GM18505 (cell line): ENCODE measurements at regions not wholly inside any gene's neighbourhood (a gene's known extent, or its start where the extent isn't known, plus 50 kb on each side); places are given as distances from the start of the nearest gene placed in this dataset.
"Not testable (repeated sequence)": the region's sequence is repeated elsewhere in the genome, so short reads cannot be mapped to it uniquely, and the experiment has no call there.

Experiments
- ATAC-seq: cut with Tn5 transposase; IDR thresholded peaks from one replicate; pipeline ENCODE4 v1.9.1; 2021; ENCODE audit not compliant: unreplicated experiment
- POLR2A ChIP-seq: IDR thresholded peaks from 4 replicates; pipeline ENCODE4 v1.6.1; 2011; ENCODE audit warnings: borderline replicate concordance; ENCODE audit not compliant: insufficient read depth, insufficient read length; ENCODE audit errors: extremely low read depth

DNA sequence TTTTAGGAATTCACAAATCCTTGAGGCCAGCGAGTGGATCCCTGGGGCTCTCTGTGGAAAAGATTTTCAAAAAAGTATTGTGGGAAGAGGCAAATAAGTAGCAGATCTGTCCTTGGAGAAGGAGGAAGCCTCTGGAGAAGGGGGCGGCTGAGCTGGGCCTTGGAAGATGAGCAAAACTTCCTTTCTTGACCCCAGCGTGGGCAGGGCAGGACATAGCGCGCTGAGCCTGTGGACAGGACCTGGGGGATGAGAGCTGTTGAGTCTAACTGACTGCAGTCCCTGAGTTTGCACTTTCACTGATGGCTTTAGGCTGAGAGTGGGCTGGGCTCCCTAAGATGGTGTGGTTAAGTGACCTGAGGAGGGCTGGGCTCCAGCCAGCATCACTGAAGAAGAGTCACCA is 170.2 kb upstream of the GALNT2 start:
- ATAC-seq, result no peak
- no peak for TF ChIP-seq POLR2A

DNA sequence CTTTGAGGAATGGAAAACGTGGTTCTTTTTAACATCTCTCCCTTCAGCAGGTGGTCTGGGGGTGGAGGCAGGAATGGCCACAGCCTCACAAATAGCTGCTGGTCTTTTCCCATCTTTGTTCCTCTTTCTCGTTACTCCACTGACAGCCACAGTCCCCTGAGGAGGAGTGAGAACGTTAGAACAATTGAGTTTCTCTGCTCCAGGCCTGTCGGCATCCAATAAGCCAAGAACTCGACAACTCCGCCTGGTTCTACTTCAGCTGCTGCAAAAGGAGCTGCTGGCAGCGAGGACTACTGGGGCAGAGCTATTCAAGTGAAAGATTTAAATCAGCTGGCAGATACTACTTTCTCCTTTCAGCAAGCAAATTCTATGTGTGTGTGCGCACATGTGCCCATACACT is 169.5 kb upstream of the GALNT2 start:
- TF ChIP-seq POLR2A, result no peak
- no peak for ATAC-seq

DNA sequence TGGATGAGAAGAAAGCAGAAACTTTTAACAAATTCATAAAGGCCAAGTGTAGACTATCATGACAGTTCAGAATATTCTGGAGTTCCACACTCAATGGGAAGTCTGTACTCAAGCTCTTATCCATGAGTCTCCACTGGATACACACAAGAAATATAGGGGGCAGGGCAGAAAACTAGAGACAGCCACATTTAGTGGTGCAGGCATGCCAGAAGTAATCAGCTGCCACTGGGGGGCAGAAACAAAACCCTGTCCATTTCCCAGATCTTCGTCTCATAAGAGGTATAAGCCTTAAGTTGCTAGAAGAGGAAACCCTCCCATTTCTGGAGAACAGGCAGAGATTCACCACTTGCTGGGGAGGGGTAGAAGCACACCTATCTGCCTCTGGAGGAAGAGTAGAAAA is 166.8 kb upstream of the GALNT2 start:
- no peak for TF ChIP-seq POLR2A
- ATAC-seq, result no peak

DNA sequence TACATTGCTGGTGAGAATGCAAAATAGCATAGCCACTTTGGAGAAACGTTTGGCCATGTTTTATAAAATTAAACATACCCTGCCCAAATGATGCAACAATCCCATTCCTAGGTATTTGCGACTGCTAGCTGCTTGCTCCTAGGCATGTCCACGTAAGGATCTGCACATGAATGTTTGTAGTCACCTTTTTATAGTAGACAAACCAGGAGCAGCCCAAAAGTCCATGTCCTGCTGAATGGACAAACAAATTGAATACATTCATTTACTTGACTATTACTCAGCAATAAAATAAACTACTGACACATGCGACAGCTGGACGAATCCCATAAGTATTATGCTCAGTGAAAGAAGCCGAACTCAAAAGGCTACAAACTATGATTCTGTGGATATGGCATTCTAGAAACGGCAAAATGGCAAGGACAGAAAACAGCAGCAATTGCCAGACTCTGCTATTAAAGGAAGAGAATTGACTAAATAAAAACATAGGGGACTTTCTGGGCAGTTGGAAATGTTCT is 161.9 kb upstream of the GALNT2 start:
- no peak for TF ChIP-seq POLR2A
- ATAC-seq, result no peak

DNA sequence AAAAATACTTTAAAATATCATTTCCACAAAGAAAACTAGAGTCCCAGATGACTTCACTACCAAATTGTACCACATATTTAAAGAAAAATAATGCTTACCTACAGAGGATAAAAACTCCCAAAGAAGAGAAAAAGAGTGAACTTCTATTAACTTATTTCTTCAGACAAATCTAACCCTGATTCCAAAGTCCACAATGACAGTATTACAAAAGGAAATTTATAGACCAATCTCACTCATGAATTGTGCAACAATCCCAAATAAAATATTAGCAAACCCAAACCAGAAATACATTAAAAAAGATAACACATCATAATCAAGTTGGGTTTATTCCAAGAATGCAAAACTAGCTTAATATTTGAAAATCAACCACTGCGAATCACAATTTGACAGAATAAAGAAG is 161.4 kb upstream of the GALNT2 start:
- ATAC-seq, result no peak
- no peak for TF ChIP-seq POLR2A

DNA sequence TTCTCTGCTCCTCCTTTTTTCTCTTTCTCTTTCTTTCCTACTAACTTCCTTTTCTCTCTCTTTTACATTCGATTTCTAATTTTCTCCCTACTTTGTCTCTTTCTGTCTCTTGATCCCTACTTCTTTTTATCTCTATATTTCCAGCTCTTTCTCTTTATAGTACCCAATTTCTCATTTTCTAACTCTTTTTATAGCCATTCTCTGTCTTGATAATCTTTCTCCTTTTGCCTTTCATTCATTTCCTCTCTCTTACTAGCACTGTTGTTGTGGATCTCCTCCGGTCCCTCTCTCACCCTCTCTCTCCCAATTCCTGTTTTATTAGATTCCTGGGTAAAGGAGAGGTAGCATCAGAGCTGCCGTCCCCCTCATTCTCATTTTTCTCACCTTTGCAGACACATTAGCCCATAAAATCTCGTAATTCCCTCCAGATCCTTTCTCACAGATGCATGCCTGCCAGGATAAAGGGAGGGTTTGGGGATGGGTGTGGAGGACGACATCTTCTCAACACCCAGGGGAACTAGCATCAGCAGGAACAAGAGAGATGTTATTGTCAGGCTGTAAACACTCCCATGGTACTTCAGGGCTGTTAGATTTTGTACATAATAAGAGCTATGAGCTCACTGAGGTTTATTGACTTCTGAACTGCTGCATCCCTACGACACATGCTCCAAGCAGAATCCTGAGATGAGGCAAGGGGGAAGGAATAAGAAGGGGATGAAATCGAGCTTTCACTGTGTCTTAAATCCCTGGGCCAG is 159.0 kb upstream of the GALNT2 start:
- no peak for ATAC-seq

DNA sequence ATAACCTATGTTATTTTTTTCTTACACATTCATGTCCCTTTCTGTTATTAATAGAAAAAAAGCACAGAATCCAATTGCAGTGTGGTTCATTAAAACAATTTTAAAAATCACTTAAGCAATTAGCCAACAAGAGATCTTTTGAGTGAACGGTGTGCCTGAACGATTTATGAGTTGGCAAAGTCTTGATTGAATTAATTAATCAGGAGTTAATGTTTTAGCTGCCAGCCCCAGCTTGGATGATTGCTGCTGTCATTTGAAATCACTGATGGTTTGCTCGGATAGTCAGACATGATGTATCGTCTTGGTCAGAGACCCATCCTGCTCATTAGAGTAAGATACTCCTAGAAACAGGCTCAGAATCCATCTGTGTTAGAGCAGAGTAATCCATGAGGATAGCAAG is 158.3 kb upstream of the GALNT2 start:
- no peak for TF ChIP-seq POLR2A
- no peak for ATAC-seq

More for the DNA sequence above, 159.0 kb upstream of the GALNT2 start:
- no peak for TF ChIP-seq POLR2A

DNA sequence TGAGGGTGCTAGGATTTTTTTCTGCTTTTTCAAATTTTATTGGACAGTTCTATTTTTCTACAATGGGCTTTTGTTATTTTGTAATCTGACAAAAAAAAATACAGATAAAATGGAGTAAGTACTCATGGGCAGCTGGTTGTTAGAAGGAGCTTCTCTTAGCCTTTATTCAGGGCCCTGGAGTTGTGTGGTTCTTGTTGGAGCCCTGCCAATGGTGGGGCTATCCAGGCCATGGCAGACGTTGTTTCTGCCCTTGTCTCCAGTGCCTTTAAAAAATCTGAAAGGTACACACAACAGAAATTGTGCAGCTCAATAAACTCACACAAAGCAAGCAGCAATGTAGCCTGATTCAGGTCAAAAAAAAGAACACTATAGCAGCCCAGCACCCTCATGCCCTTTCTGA is 153.5 kb upstream of the GALNT2 start:
- no peak for TF ChIP-seq POLR2A
- no peak for ATAC-seq

DNA sequence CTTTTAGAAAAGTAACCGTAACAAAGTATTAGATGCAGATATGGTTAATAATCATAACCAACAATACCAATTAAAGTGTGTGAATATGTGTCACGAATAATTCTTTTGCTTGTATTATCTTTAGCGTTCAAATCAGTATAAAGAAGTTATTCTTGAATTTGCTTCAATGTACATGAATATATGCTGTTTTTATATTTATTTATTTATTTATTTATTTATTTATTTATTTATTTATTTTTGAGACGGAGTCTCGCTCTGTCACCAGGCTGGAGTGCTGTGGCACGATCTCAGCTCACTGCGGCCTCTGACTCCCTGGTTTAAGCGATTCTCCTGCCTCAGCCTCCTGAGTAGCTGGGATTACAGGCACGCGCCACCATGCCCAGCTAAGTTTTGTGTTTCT is 147.6 kb upstream of the GALNT2 start:
- not testable (repeated sequence) for ATAC-seq

DNA sequence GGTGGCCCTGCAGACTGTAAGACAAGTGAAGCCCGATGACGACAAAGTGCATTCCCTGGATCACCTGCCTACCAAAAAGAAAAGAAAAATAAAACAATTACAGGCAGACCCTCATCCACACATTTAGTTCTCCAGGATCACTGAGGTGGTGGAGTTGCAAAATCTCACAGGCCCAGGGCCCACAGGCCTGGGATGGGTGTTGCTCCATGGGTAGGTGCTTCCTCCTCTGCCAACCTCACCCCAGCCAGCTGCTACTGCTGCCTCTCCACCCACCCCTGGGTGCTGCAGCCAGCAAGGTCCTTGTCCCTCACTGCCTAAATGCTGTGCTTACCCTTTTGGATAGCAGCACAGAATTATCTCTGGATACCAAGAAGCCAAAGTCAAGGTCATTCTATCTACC is 146.4 kb upstream of the GALNT2 start:
- ATAC-seq, result no peak
- TF ChIP-seq POLR2A, result no peak

DNA sequence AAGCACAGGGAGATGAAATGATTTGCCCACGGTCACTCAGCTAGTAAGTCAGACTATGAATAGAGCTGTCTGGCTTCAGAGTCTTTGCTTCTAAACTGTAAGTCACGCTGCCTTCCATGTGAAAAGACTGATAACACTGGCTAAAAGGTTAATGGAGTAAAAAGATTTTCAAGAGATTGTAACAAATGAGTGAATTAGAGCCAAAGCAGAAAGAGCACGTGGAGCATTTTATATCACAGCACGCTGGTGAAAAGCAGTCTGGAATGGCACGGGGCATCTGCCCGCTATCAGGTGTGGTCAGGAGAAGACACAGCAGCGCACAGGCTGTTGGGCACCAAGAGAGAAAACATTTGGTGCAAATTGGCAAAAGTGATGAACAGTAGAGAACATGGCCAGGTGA is 144.8 kb upstream of the GALNT2 start:
- ATAC-seq, result no peak
- no peak for TF ChIP-seq POLR2A

DNA sequence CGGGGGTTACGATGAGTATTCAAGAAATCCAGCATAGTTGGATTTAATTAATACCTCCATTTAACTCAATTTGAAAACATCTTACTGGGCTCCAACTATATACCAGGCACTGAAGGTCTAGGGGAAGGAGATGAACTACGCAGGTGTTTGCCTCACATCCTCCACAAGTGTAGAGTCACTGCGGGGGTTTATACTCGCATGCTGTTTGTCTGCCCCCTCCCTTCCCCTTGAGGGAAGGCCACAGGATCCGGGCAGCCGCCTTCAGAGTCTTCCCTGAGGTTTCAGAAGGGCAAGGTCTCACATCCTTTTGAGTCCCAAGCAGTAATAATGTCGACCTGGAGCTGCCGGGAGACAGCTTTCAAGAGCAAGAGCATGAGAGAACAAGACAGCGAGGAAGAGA is 142.4 kb upstream of the GALNT2 start:
- ATAC-seq, result no peak
- no peak for TF ChIP-seq POLR2A

DNA sequence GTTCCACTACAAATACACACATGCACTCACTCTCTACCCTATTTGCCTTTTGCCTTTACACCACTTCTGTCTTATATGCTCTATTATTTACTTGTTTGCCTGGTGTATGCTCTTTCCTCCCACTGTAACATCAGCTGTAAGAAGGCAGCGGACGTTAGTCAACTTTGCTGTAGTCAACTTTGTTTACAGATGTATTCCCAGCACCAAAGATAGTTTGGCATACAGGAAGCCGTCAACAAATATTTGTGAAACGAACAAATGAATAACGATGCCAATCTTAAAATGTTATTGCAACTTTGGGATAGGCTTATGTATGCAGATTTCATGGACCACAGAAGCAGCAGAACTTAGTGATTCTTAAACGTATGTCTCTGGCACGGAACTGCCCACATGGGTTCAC is 138.3 kb upstream of the GALNT2 start:
- TF ChIP-seq POLR2A, result no peak
- no peak for ATAC-seq

DNA sequence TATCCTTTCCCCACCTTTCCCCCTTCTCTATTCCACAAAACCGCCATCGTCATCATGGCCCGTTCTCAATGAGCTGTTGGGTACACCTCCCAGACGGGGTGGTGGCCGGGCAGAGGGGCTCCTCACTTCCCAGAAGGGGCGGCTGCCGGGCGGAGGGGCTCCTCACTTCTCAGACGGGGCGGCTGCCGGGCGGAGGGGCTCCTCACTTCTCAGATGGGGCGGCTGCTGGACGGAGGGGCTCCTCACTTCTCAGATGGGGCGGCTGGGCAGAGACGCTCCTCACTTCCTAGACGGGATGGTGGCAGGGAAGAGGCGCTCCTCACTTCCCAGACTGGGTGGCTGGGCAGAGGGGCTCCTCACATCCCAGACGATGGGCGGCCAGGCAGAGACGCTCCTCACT is 135.3 kb upstream of the GALNT2 start:
- not testable (repeated sequence) for ATAC-seq

DNA sequence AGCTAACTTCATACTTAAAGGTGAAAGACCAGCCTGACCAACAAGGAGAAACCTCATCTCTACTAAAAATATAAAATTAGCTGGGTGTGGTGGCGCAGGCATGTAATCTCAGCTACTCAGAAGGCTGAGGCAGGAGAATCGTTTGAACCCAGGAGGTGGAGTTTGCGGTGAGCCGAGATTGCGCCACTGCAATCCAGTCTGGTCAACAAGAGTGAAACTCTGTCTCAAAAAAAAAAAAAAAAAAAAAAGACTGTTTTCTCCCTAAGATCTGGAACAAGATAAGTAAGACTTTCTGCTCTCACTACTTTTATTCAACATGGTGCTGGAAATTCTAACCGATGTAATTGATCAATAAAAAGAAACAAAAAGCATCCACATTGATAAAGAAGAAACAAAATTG is 131.9 kb upstream of the GALNT2 start:
- ATAC-seq, result not testable (repeated sequence)

DNA sequence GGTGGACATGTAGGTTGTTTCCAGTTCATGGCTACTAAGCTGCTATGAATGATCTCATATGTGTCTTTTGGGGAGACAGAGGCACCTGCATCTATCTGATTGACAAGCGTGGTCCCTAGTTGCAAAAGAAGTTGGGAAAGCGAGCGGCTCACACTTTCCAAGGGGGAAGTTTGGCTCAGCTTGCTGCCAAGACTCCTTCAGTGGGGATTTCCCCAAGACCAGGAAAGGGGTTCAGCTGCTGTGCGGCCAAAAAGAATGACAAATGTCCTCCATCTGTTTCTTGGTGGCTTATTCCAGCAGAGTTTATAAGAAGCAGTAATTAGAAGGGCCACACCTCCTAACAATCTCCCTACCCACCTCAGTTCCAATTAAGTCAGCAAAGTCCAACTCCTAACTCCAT is 128.5 kb upstream of the GALNT2 start:
- ATAC-seq, result no peak
- no peak for TF ChIP-seq POLR2A

DNA sequence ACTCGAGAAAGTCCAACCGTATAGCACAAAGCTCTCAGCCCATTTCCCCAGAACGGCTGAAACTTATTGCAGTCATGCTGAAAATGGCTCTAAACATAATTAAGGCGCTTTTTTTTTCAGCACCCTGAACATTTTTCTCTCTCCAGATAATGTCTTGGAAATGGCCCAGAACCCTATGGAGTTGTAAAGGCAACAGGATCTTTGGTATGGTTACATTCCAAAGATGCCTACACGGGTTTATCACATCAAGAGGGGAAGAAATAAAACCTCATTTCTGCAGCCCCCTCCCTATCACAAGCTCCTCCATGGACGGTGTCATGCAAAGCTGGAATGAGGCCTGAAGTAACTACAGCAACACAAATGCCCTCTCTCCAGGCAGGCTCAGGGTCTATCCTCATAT is 126.4 kb upstream of the GALNT2 start:
- ATAC-seq, result no peak
- no peak for TF ChIP-seq POLR2A
